Prostate gland (tissue), 2 donors: ENCODE measurements at regions not wholly inside any gene's neighbourhood (a gene's known extent, or its start where the extent isn't known, plus 50 kb on each side); places are given as distances from the start of the nearest gene placed in this dataset.

Experiments used
- CTCF ChIP-seq, 4 experiments: fragments of 200-600 bp in 2 of 4; fragments of 450-650 bp in 2 of 4; sonication (generic) in 2 of 4; IDR thresholded peaks; 1 replicate in 3 of 4; 2 replicates in 1 of 4; pipeline ENCODE4 v1.5.1; 2016 to 2019; ENCODE audit warnings: antibody characterized with exemption in 4 of 4, mild to moderate bottlenecking in 2 of 4, moderate library complexity in 2 of 4
- POLR2AphosphoS5 ChIP-seq: sonication (generic); formaldehyde crosslinking; IDR thresholded peaks from one replicate; pipeline ENCODE4 v1.6.1; 2017; ENCODE audit warnings: antibody characterized with exemption

- TF ChIP-seq CTCF (IDR thresholded peaks at IDR 0.05) (no peak), POLR2AphosphoS5 (no peak)
Observed at GRCh38 chr11:96576383-96576782, 186.6 kb downstream of the JRKL start.
